ENCODE measurements at regions not wholly inside any gene's neighbourhood (a gene's known extent, or its start where the extent isn't known, plus 50 kb on each side); places are given as distances from the start of the nearest gene placed in this dataset.

DNA sequence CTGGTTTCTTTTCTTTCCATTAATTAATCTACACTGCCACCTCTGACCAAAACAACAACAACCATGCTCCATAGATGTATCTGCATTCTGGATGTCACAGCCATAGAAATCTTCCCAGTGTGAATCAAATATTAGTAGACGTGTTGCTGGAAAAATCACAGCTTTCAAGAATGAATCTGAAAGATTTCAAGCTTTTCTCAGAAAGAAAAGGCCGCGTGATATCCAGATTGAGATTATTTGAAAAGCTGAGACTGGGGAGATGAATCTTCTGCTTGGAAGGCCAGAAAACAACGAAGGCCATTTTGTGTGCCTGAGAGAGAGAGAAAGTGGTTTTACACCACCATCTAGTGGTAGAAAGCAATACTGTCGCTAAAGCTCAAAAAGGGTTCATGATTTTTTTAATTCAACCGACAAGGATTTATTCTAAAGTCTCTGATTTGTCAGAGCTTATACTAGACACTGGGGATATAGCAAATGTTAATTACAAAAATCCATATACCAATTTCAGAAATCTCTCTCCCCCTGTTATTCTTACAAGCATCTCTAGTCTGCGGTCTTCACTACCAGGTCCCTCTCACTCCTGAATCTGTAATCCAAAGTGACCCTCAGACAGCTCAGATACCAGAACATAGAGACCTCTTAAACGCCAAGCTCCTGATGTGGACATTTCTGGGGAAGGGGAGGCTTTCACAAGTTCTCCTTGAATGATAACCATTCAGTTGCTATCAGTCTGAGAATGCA lies 87.5 kb upstream of the SGIP1 start:
- ChIA-PET POLR2A (interaction anchor here (0.6 to 0.7 kb wide), 2 partner anchors 57 to 191 kb away, joined by 3 read pairs; no protein-coding TSS in a partner anchor), CTCF (interaction anchor here (0.5 to 6.8 kb wide), 63 partner anchors 11 to 1015 kb away, joined by 3 to 484 read pairs (median 5); no protein-coding TSS in a partner anchor)
- Histone ChIP-seq H3K27me3 (ENCODE audit: control insufficient read depth, insufficient read depth, low read length) (no peaks in the 10 kb centered on the region), H3K4me3 (ENCODE audit: low read depth, low read length) (no peak overlapping the region), H3K9me3 (ENCODE audit: control insufficient read depth, insufficient read depth, low read length) (no peaks in the 10 kb centered on the region), H3K27ac (ENCODE audit: low read depth, low read length) (no peak overlapping the region)
- TF ChIP-seq, protein P1, sequence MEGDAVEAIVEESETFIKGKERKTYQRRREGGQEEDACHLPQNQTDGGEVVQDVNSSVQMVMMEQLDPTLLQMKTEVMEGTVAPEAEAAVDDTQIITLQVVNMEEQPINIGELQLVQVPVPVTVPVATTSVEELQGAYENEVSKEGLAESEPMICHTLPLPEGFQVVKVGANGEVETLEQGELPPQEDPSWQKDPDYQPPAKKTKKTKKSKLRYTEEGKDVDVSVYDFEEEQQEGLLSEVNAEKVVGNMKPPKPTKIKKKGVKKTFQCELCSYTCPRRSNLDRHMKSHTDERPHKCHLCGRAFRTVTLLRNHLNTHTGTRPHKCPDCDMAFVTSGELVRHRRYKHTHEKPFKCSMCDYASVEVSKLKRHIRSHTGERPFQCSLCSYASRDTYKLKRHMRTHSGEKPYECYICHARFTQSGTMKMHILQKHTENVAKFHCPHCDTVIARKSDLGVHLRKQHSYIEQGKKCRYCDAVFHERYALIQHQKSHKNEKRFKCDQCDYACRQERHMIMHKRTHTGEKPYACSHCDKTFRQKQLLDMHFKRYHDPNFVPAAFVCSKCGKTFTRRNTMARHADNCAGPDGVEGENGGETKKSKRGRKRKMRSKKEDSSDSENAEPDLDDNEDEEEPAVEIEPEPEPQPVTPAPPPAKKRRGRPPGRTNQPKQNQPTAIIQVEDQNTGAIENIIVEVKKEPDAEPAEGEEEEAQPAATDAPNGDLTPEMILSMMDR (IDR thresholded peaks at IDR 0.05; ENCODE audit: low read depth, low read length), result peak; percentile 85
- no peak for DNase-seq (ENCODE audit: low read depth, low spot score)

DNA sequence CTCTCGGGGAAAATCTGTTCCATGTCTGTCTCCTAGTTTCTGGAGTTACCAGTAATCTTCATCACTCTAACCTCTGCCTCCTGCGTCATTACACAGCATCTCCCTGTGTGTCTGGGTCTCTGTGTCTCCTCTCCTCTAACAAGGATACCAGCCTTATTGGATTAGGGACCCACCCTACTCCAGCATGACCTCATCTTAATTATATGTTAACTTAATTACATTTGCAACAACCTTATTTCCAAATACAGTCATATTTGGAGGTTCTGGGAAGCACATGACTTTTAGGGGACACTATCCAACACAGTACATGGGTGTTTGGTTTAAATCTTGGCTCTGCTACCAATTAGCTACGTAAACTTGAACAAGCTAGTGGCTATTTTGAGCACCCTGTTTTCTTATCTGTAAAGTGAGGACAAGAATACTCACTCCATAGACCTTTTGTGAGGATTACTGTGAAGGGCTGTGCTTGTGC lies 83.9 kb upstream of the SGIP1 start:
- H3K4me3 ChIP-seq (ENCODE audit: low read depth, low read length), result no peak overlapping the region
- TF ChIP-seq, protein P1 (IDR thresholded peaks at IDR 0.05; ENCODE audit: low read depth, low read length), result no peak
- ChIA-PET CTCF (interaction anchor here (0.6 to 4.7 kb wide), 13 partner anchors 29 to 491 kb away, joined by 3 to 51 read pairs (median 3); no protein-coding TSS in a partner anchor), POLR2A (no interaction called here)
- DNase-seq (ENCODE audit: low read depth, low spot score), result no peak
- H3K9me3 ChIP-seq (ENCODE audit: control insufficient read depth, insufficient read depth, low read length), result no peaks in the 10 kb centered on the region
- H3K27me3 ChIP-seq (ENCODE audit: control insufficient read depth, insufficient read depth, low read length), result no peaks in the 10 kb centered on the region
- H3K27ac ChIP-seq (ENCODE audit: low read depth, low read length), result no peak overlapping the region

DNA sequence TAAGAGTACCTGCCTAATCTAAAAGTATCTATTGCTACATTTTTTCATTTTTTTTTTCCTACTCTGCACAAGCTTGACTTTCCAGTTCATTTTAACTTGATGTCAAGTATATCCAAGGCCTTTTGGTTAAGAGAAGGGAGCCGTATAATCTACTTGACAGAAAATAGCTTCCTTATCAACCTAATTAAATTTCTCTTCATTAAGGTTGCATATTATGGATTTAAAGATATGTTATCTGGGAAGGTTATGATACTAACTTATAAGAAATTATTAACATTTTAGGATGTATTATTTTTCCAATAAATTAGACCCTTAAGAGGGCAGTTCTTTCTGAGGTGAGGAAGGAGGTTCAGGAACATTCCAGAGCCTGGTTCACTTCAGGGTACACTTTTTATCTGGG lies 83.1 kb upstream of the SGIP1 start:
- ChIA-PET CTCF (interaction anchor here (0.9 to 4.7 kb wide), 7 partner anchors 28 to 276 kb away, joined by 3 to 51 read pairs (median 5); no protein-coding TSS in a partner anchor), POLR2A (interaction anchor here (0.7 kb wide), 1 partner anchor 127 kb away, joined by 3 read pairs; no protein-coding TSS in a partner anchor)
- no peak overlapping the region for H3K27ac ChIP-seq (ENCODE audit: low read depth, low read length)

DNA sequence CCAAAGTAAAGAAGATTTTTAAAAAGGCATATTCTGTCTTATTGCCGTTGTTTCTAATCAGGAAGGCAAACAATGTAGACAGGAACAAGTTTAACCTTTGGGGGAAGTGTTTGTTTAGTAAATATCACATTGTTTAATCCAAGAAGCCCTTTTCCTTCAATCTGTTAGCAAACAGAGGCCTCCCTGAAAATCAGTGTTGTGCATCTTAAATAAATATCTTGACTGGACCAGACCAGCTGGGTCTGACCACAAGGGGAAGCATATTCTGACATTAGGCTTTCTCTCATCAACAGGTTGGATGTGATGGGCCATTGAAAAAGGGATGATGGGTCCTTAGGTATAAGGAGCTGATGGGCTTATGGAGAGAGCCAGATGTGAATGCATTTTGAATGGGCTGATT lies 81.8 kb upstream of the SGIP1 start:
- CTCF ChIA-PET, result interaction anchor here (4.7 kb wide), 1 partner anchor 51 kb away, joined by 51 read pairs; no protein-coding TSS in a partner anchor
- H3K27me3 ChIP-seq (ENCODE audit: control insufficient read depth, insufficient read depth, low read length), result no peaks in the 10 kb centered on the region
- H3K9me3 ChIP-seq (ENCODE audit: control insufficient read depth, insufficient read depth, low read length), result no peaks in the 10 kb centered on the region
- no peak for DNase-seq (ENCODE audit: low read depth, low spot score)
- POLR2A ChIA-PET, result no interaction called here
- TF ChIP-seq, protein P1 (IDR thresholded peaks at IDR 0.05; ENCODE audit: low read depth, low read length), result peak; percentile 40
- H3K4me3 ChIP-seq (ENCODE audit: low read depth, low read length), result no peak overlapping the region
- H3K27ac ChIP-seq (ENCODE audit: low read depth, low read length), result no peak overlapping the region

More for the DNA sequence above, 83.1 kb upstream of the SGIP1 start:
- Histone ChIP-seq H3K27me3 (ENCODE audit: control insufficient read depth, insufficient read depth, low read length) (no peaks in the 10 kb centered on the region), H3K4me3 (ENCODE audit: low read depth, low read length) (no peak overlapping the region), H3K9me3 (ENCODE audit: control insufficient read depth, insufficient read depth, low read length) (no peaks in the 10 kb centered on the region)
- no peak for DNase-seq (ENCODE audit: low read depth, low spot score)
- TF ChIP-seq, protein P1 (IDR thresholded peaks at IDR 0.05; ENCODE audit: low read depth, low read length), result no peak

DNA sequence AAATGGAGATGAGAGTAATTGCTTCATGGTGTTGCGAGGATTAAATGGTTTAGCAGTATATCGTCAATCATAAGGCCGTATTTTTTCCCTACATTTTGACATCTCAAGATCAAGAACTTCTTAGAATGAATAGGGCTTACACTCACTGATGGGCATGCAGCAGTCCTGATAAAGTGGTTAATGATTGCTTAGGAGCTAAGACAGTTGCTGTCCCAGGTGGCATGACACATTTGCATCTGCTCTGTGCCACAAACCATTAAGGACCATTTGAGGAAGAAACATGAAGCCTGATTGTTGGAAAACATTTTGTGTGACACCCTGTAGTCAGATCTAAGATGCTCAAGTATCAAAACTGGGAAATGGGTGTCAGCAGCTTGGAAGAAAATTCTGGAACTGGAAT lies 81.0 kb upstream of the SGIP1 start:
- no peak for DNase-seq (ENCODE audit: low read depth, low spot score)
- TF ChIP-seq, protein P1 (IDR thresholded peaks at IDR 0.05; ENCODE audit: low read depth, low read length), result no peak
- CTCF ChIA-PET, result interaction anchor here (0.7 to 4.7 kb wide), 2 partner anchors 50 to 76 kb away, joined by 3 to 51 read pairs; no protein-coding TSS in a partner anchor
- H3K4me3 ChIP-seq (ENCODE audit: low read depth, low read length), result no peak overlapping the region
- H3K27ac ChIP-seq (ENCODE audit: low read depth, low read length), result no peak overlapping the region
- H3K27me3 ChIP-seq (ENCODE audit: control insufficient read depth, insufficient read depth, low read length), result no peaks in the 10 kb centered on the region
- H3K9me3 ChIP-seq (ENCODE audit: control insufficient read depth, insufficient read depth, low read length), result no peaks in the 10 kb centered on the region
- POLR2A ChIA-PET, result no interaction called here

All from AG04450 (cell line).